HG03159 (cell line): ENCODE measurements at regions not wholly inside any gene's neighbourhood (a gene's known extent, or its start where the extent isn't known, plus 50 kb on each side); places are given as distances from the start of the nearest gene placed in this dataset.

Source experiments
- ATAC-seq: cut with Tn5 transposase; IDR thresholded peaks from one replicate; pipeline ENCODE4 v1.9.1; 2021; ENCODE audit warnings: mild to moderate bottlenecking, moderate library complexity; ENCODE audit not compliant: unreplicated experiment

- no peak for ATAC-seq
Observed at GRCh38 chr13:31081316-31081715, 80.4 kb downstream of the HSPH1 start.

GRCh38 chr13:31074756-31075155 lies 86.9 kb downstream of the HSPH1 start:
- ATAC-seq, result no peak

DNA sequence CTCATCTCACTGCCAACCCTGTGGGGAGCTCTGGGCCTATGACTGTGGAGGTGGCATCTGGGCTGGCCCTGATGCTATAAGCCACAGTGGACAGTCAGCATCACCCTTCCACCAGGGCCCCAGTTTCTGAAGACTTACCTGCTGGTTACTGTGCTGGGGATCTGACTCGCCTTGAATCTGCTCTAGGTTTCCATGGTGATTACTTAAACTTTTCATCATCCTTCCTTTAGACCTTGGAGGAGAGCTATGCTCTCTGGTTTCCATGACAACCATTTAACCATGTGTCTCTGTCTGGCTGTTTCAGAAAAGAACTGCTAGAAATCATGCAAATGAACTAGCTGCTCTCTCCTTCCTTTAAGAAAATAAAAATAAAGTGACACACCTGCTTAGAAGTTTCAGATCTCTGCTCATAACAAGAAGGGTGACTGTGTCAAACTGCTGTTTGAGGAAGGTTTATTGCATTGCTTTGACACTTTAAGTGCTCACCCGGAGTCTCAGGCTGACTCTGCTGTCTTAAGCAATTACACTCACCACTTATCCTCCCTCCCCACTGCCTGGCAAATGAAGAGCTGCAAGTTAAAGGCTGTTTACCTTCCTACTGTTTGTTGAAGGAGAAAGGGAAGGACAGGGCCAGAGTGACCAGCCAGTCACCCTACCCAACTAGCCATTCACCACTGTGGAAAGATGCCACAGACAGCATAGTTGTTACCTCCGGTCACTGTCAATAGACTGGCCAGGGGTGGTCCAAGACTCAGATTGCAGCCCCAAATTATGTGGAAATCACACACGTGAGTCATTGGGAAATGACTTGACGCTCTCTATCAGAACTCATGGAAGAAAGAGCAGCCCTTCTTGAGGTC lies 87.6 kb downstream of the HSPH1 start:
- ATAC-seq, result peak; percentile 90

GRCh38 chr13:31072041-31072440 lies 89.7 kb downstream of the HSPH1 start:
- ATAC-seq, result no peak

DNA sequence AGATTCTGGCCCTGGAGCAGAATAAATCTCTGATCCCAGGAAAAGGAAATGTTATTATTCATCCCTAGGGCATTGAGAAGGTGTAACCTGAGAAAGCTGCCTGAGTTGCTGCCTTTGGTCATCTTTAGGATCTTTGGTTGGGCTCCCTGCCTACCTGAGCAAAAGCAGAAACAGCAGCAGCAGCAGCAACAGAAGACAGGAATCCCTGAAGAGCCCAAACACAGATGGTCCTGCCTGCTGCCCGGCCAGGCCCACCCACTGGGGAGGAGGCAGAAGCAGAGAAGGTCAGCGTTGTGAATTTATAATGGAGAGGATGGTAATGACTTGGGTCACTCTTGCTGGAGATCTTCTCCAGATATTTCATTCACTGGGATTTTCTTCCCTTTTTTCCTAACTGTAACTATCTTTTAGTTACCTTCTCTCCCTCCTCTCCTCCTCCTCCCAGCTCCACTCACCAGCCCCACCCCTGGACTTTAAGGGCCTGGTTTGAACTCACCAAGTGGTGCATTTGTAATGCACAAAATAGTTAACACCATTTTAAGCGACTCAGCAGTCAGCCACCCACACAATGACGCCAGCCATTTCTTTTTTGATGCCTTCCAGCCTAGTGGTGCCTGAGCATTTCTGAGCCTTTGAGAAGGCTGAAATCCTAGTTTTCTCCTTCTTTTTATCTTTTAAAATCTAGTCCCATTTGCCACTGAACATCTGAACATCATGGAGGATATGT lies 91.7 kb downstream of the HSPH1 start:
- ATAC-seq, result no peak

GRCh38 chr13:31068119-31068423 lies 93.6 kb downstream of the HSPH1 start:
- no peak for ATAC-seq

GRCh38 chr13:31067416-31068118 lies 94.1 kb downstream of the HSPH1 start:
- no peak for ATAC-seq

DNA sequence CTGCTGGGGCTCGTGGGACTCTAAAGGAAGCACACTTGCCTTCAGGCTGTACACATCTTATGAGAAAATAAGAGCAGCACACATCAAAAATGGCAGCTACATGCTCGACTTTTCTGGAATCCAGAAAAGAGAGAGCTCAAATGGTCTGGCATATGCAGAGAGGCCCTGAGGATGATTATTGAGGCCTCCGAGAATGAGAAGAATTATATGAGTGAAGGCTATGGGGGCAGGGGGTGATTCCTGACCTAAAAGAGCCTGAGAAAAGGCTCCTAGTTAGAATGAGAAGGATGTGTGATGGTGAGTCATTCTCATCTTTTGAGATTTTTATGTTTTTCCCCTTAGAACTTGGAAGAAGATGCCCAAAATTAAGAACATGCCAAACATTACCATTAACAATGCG lies 97.1 kb downstream of the HSPH1 start:
- ATAC-seq, result no peak

DNA sequence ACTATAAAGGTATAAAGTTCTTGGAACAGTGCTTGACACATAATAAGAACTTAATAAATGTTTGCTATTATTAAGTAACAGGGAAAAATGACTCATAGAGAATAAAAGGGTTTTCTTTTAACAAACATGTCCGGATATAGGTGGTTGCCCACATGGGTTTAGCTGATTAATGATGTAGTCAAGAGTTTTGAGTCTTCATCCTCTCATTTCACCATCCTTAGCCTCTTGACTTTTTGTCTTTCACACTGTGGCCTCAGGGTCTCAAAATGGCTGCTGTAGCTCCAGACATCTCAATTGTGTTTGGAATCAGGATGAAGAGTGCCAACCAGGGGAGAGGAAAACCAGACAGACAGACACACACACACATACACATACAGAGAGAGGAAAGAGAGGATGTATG lies 97.9 kb downstream of the HSPH1 start:
- no peak for ATAC-seq

GRCh38 chr13:31060655-31061054 lies 101.0 kb downstream of the HSPH1 start:
- ATAC-seq, result no peak

- ATAC-seq, result no peak
Observed at GRCh38 chr13:31060220-31060619, 101.5 kb downstream of the HSPH1 start.

DNA sequence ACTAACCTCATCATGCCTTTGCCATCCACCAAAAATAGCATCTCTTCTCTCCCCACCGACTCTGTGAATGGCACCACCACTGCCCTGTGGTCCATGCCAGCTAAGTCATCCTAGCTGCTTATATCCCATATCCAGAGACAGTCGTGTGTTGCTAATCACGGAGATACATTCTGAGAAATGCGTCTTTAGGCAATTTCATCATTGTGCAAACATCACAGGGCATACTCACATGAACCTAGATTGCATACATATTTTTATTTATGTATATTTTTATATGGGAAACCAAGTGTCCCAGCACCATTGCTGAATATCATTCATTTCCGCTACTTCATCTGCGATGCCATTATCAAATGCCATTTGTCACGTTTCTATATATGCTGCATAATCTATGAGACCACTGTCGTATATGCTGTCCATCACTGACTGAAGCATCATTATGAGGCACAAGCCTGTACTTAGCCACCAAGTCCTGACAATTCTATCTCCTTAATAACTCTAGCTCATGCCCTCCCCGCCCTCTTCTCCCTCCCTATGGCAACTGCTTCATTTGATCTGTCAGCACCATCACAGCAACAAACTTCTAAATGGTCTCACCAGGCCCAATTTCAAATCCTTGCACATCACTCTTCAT lies 104.2 kb downstream of the HSPH1 start:
- ATAC-seq, result no peak

DNA sequence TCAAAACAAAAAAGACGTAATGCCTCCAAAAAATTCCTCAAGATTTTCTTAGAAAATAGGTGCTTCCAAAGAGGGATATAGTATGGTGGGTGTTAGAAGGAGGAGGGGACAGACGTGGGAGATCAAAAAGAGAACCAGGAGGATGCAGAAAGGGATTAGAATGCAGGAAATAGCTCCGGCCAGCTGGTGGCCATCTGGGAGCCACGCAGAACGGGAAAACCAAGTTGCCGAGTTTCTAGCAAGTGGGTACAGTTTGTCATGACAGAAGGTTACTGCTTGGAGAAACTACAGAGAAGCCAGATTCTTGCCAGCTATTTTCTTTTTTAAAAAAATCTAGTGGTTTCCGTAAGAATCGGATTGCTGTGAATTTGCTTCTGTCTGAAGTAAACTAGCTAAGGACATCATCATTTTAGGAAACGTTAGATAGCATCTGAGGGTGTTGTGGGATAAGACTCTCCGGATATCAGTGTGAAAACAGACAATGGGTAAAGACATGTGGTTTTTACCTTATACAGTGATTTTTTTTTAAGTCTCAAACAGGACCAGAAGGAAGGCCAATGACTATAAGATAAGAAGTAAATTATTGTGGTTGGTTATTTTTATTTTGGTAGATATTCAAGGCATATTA lies 104.9 kb downstream of the HSPH1 start:
- no peak for ATAC-seq

DNA sequence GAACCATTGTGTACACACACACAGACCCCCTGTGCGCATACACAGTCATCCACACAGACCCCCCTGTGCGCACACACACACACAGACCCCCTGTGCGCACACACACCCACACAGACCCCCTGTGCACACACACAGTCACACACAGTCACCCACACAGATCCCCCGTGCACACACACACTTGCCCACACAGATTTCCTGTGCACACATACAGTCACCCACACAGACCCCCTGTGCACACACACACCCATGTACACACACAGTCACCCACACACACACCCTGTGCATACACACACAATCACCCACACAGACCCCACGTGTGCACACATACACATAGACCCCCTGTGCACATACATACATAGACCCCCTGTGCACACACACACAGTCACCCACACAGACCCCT lies 106.1 kb downstream of the HSPH1 start:
- ATAC-seq, result no peak

DNA sequence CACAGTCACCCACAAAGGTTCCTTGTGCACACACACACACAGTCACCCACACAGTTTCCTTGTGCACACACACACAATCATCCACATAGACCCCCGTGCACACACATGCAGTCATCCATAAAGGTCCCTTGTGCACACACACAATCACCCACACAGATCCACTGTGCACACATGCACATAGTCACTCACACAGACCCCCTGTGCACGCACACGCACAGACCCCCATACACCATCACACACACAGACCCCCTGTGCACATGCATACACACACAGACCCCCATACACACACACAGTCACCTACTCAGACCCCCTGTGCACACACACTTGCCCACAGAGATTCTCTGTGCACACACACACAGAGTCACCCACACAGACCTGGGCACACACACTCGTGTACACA lies 107.1 kb downstream of the HSPH1 start:
- no peak for ATAC-seq

GRCh38 chr13:31053896-31054295 lies 107.8 kb downstream of the HSPH1 start:
- ATAC-seq, result no peak

GRCh38 chr13:31053091-31053490 lies 108.6 kb downstream of the HSPH1 start:
- no peak for ATAC-seq

DNA sequence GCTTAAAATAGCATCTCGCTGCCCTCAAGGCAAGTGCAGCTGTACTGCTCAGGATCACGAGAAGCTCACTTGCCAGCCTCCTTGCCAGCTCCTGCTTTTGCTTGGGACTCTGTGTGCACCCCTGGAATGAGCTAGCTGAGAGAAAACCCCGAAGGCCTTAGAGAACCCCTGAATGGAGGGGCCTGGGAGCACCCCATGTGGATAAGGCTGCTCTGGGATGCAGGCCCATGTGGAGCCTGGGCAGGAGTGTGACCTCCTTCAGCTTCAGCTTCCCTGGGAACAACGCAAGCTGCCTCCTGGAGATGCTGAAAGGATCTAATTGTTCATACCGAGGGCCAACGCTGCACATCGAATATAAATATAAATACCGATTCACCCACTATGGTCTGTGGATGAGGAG lies 109.2 kb downstream of the HSPH1 start:
- no peak for ATAC-seq

DNA sequence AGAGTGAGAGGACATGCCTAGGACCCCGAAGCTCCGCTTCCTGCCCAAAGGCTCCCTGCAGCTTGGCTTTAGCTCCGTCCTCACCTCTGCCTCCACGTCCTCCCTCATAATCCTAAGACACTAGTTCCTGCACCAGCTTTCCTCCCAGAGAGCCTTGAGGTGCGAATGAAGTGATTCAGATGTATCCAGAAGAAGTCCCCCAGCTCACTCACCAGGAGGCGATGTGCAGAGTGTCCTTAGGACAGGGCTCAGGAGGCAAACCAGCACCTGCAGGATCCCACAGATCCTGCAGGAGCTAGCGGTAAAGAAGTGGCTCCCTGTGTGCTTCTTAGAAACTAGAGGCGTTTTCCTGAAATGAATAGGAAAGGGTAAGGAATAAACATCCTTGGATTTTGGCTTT lies 109.7 kb downstream of the HSPH1 start:
- ATAC-seq, result no peak

GRCh38 chr13:31050486-31051400 lies 111.0 kb downstream of the HSPH1 start:
- no peak for ATAC-seq
